VCaP (cell line): ENCODE measurements at regions not wholly inside any gene's neighbourhood (a gene's known extent, or its start where the extent isn't known, plus 50 kb on each side); places are given as distances from the start of the nearest gene placed in this dataset.

Experiments
- H3K27ac ChIP-seq: fragments of 450-650 bp; 2 replicates; pipeline ENCODE4 v1.5.1; 2017
- CTCF ChIP-seq: fragments of 450-650 bp; conservative IDR thresholded peaks from 2 replicates; pipeline ENCODE4 v1.5.1; 2017; ENCODE audit warnings: mild to moderate bottlenecking, moderate library complexity

- peak overlapping the region; percentile 74 for H3K27ac ChIP-seq
- TF ChIP-seq CTCF, result no peak
Measured at GRCh38 chrX:67780694-67781109, 236.9 kb downstream of the AR start.

- peak overlapping the region; percentile 74 for H3K27ac ChIP-seq
- no peak for TF ChIP-seq CTCF
Measured at GRCh38 chrX:67781132-67781531, 237.3 kb downstream of the AR start.

GRCh38 chrX:67784712-67785111, 240.9 kb downstream of the AR start:
- no peak for TF ChIP-seq CTCF
- no peak overlapping the region for H3K27ac ChIP-seq

GRCh38 chrX:67787196-67787595, 243.4 kb downstream of the AR start:
- peak overlapping the region; percentile 95 for H3K27ac ChIP-seq
- TF ChIP-seq CTCF, result no peak

GRCh38 chrX:67789536-67789935, 245.7 kb downstream of the AR start:
- no peak for TF ChIP-seq CTCF
- peak overlapping the region; percentile 95 for H3K27ac ChIP-seq
